SU-DHL-6 (cell line): ENCODE measurements at regions not wholly inside any gene's neighbourhood (a gene's known extent, or its start where the extent isn't known, plus 50 kb on each side); places are given as distances from the start of the nearest gene placed in this dataset.
"Not testable (repeated sequence)": the region's sequence is repeated elsewhere in the genome, so short reads cannot be mapped to it uniquely, and the experiment has no call there.

Source experiments
- H2AFZ ChIP-seq: fragments of 200-600 bp; sonication (generic); 2 replicates; pipeline ENCODE4 v1.6.1; 2014; ENCODE audit warnings: low read depth, mild to moderate bottlenecking, moderate library complexity, mixed read lengths, antibody characterized with exemption, low read length; ENCODE audit not compliant: severe bottlenecking
- H3F3A ChIP-seq: fragments of 200-600 bp; shearing (Covaris generic); 2 replicates; pipeline ENCODE4 v1.6.0; 2016; ENCODE audit warnings: antibody characterized with exemption, mild to moderate bottlenecking; ENCODE audit not compliant: insufficient read depth
- H3K27ac ChIP-seq: fragments of 200-600 bp; sonication (generic); 2 replicates; pipeline ENCODE4 v1.5.1; 2016; ENCODE audit warnings: low read depth, mild to moderate bottlenecking, low read length, moderate library complexity, mixed read lengths
- H3K27me3 ChIP-seq: fragments of 200-600 bp; sonication (generic), shearing (Covaris generic); 2 replicates; pipeline ENCODE4 v1.6.0; 2014; ENCODE audit warnings: mild to moderate bottlenecking, low read length
- H3K36me3 ChIP-seq: fragments of 200-600 bp; sonication (generic); 2 replicates; pipeline ENCODE4 v1.6.1; 2014; ENCODE audit warnings: mild to moderate bottlenecking, low read length, mixed read lengths
- H3K4me2 ChIP-seq: fragments of 300-600, 200-600 bp; shearing (Covaris generic), sonication (generic); 2 replicates; pipeline ENCODE4 v1.6.0; 2014; ENCODE audit warnings: low read length, low read depth, mild to moderate bottlenecking; ENCODE audit not compliant: poor library complexity, severe bottlenecking
- H3K4me3 ChIP-seq: fragments of 200-600 bp; sonication (generic); 2 replicates; pipeline ENCODE4 v1.5.1; 2014; ENCODE audit warnings: antibody characterized with exemption, low read length, mild to moderate bottlenecking, mixed read lengths; ENCODE audit not compliant: insufficient read depth, poor library complexity, severe bottlenecking
- H3K79me2 ChIP-seq: fragments of 200-600 bp; sonication (generic); 2 replicates; pipeline ENCODE4 v1.6.1; 2014; ENCODE audit warnings: mild to moderate bottlenecking, low read length, moderate library complexity; ENCODE audit not compliant: insufficient read depth
- H3K9ac ChIP-seq: fragments of 200-600 bp; sonication (generic); 2 replicates; pipeline ENCODE4 v1.7.0; 2014; ENCODE audit warnings: mild to moderate bottlenecking, low read length
- H3K9me2 ChIP-seq: fragments of 200-600 bp; sonication (generic); replicated peaks from 2 replicates; pipeline ENCODE4 v1.6.1; 2014; ENCODE audit warnings: low read length; ENCODE audit not compliant: insufficient read depth
- H3K9me3 ChIP-seq: fragments of 200-600 bp; sonication (generic); 2 replicates; pipeline ENCODE4 v1.6.1; 2014; ENCODE audit warnings: low read length, mixed read lengths; ENCODE audit not compliant: insufficient read depth
- H4K20me1 ChIP-seq: fragments of 200-600 bp; sonication (generic); 2 replicates; pipeline ENCODE4 v1.6.1; 2014; ENCODE audit warnings: low read depth, mild to moderate bottlenecking, antibody characterized with exemption, low read length, moderate library complexity, mixed read lengths
- EZH2phosphoT487 ChIP-seq: fragments of 200-600 bp; sonication (generic), shearing (Covaris generic); conservative IDR thresholded peaks from 2 replicates; pipeline ENCODE4 v1.6.1; 2018; ENCODE audit warnings: mild to moderate bottlenecking, antibody characterized with exemption, low read length, moderate library complexity, mixed read lengths
- TF ChIP-seq, protein P1 (sequence below): fragments of 200-600 bp; sonication (generic); IDR thresholded peaks from one replicate; pipeline ENCODE4 v1.5.1; 2017; ENCODE audit warnings: antibody characterized with exemption, mild to moderate bottlenecking, low read length, moderate library complexity; ENCODE audit not compliant: insufficient read depth, poor library complexity, severe bottlenecking

GRCh38 chrX:13212191-13212651 is 107.6 kb downstream of the ATXN3L start:
- Histone ChIP-seq H3K27me3 (no peaks in the 10 kb centered on the region), H4K20me1 (no peaks in the 10 kb centered on the region), H3K27ac (no peak overlapping the region), H3K36me3 (no peaks in the 10 kb centered on the region), H3F3A (no peaks in the 10 kb centered on the region), H3K9ac (no peak overlapping the region), H3K4me2 (no peak overlapping the region), H3K9me2 (no peaks in the 10 kb centered on the region), H3K79me2 (no peaks in the 10 kb centered on the region), H3K9me3 (no peaks in the 10 kb centered on the region), H2AFZ (no peak overlapping the region), H3K4me3 (no peak overlapping the region)
- no peak for TF ChIP-seq EZH2phosphoT487
- TF ChIP-seq, protein P1, sequence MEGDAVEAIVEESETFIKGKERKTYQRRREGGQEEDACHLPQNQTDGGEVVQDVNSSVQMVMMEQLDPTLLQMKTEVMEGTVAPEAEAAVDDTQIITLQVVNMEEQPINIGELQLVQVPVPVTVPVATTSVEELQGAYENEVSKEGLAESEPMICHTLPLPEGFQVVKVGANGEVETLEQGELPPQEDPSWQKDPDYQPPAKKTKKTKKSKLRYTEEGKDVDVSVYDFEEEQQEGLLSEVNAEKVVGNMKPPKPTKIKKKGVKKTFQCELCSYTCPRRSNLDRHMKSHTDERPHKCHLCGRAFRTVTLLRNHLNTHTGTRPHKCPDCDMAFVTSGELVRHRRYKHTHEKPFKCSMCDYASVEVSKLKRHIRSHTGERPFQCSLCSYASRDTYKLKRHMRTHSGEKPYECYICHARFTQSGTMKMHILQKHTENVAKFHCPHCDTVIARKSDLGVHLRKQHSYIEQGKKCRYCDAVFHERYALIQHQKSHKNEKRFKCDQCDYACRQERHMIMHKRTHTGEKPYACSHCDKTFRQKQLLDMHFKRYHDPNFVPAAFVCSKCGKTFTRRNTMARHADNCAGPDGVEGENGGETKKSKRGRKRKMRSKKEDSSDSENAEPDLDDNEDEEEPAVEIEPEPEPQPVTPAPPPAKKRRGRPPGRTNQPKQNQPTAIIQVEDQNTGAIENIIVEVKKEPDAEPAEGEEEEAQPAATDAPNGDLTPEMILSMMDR: no peak

DNA sequence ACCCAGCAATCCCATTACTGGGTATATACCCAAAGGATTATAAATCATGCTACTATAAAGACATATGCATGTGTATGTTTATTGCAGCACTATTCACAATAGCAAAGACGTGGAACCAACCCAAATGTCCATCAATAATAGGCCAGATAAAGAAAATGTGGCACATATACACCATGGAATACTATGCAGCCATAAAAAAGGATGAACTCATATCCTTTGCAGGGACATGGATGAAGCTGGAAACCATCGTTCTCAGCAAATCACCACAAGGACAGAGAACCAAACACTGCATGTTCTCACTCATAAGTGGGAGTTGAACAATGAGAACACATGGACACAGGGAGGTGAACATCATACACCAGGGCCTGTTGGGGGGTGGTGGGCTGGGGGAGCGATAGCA is 109.7 kb downstream of the ATXN3L start:
- not testable (repeated sequence) for H3K4me2 ChIP-seq, H3K9ac ChIP-seq, H2AFZ ChIP-seq, H3K4me3 ChIP-seq, H3K36me3 ChIP-seq, H3K27ac ChIP-seq, H3K9me2 ChIP-seq, H3F3A ChIP-seq, H3K9me3 ChIP-seq, H4K20me1 ChIP-seq, H3K79me2 ChIP-seq, H3K27me3 ChIP-seq

DNA sequence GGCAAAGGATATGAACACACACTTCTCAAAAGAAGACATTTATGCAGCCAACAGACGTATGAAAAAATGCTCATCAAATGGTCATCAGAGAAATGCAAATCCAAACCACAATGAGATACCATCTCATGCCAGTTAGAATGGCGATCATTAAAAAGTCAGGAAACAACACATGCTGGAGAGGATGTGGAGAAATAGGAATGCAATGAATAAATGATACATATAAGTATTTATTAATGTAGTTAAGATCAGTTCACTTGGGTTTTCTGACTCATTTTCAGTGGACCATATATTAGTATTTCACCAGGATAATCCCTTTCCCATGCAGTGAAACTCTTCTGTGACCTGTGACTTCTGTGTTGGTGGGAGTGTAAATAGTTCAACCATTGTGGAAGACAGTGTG is 110.1 kb downstream of the ATXN3L start:
- H3K79me2 ChIP-seq, H3K36me3 ChIP-seq, H3K9me3 ChIP-seq, H3K9ac ChIP-seq, H3F3A ChIP-seq, H3K9me2 ChIP-seq, H3K4me3 ChIP-seq, H3K4me2 ChIP-seq, H3K27me3 ChIP-seq, H3K27ac ChIP-seq, H4K20me1 ChIP-seq, H2AFZ ChIP-seq: not testable (repeated sequence)

DNA sequence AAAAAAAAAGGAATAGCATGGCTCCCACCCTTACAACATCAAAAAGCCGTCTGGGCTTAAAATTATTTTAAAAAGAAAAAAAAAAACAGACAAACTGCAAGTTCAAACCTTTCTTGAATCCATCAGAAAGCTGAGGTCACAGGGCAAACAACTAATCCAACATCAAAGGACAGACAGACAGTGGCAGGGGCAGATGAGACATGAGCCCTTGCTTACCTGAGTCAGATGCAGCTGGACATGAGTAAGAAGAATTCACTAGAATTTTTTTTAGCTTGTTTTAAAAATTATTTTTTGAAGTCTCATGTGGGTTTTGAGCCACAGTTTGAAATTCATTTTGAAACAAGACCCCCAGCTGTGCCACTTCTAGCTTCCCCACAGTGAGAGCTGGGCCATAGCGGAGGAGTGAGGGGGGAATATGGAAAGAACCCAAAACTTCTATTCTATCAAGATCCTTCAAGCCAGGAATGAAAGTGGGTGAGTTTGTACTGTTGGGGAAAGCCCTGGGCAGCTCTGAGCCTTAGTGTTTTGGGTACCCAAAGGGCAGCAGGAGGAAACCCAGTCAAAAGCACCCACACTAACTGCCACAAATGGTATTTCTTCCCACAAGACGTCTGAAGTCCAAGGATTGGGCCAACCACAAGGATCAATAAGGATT is 111.4 kb downstream of the ATXN3L start:
- Histone ChIP-seq H3K79me2 (no peaks in the 10 kb centered on the region), H2AFZ (no peak overlapping the region), H3K4me3 (no peak overlapping the region), H3K9me2 (no peaks in the 10 kb centered on the region), H3K4me2 (no peak overlapping the region), H4K20me1 (no peaks in the 10 kb centered on the region), H3K9ac (no peak overlapping the region), H3K9me3 (no peaks in the 10 kb centered on the region), H3F3A (no peaks in the 10 kb centered on the region), H3K36me3 (no peaks in the 10 kb centered on the region), H3K27me3 (no peaks in the 10 kb centered on the region), H3K27ac (no peak overlapping the region)
- TF ChIP-seq, protein P1: no peak
- TF ChIP-seq EZH2phosphoT487: no peak
